Loucy (cell line): ENCODE measurements at regions not wholly inside any gene's neighbourhood (a gene's known extent, or its start where the extent isn't known, plus 50 kb on each side); places are given as distances from the start of the nearest gene placed in this dataset.

Experiments used
- H2AFZ ChIP-seq: fragments of 200-600 bp; sonication (generic); 2 replicates; pipeline ENCODE4 v1.6.0; 2016; ENCODE audit warnings: antibody characterized with exemption, mild to moderate bottlenecking, low read length, moderate library complexity
- H3F3A ChIP-seq: fragments of 200-600 bp; 2 replicates; pipeline ENCODE4 v1.6.0; 2016; ENCODE audit warnings: antibody characterized with exemption, low read depth, mild to moderate bottlenecking
- H3K27me3 ChIP-seq: fragments of 200-600 bp; sonication (generic); 2 replicates; pipeline ENCODE4 v1.6.1; 2014; ENCODE audit warnings: low read length, mild to moderate bottlenecking; ENCODE audit not compliant: insufficient read depth, poor library complexity, severe bottlenecking
- H3K36me3 ChIP-seq: fragments of 200-600 bp; sonication (generic); 2 replicates; pipeline ENCODE4 v1.6.1; 2016; ENCODE audit warnings: low read length; ENCODE audit not compliant: insufficient read depth
- H3K4me1 ChIP-seq: fragments of 200-600 bp; sonication (generic); 2 replicates; pipeline ENCODE4 v1.5.1; 2014; ENCODE audit warnings: low read length, mild to moderate bottlenecking; ENCODE audit not compliant: insufficient read depth, poor library complexity, severe bottlenecking
- H3K4me2 ChIP-seq: fragments of 200-600 bp; sonication (generic); 2 replicates; pipeline ENCODE4 v1.6.0; 2014; ENCODE audit warnings: antibody characterized with exemption, low read length, low read depth, mild to moderate bottlenecking; ENCODE audit not compliant: poor library complexity, severe bottlenecking
- H3K4me3 ChIP-seq: fragments of 200-600 bp; sonication (generic); 2 replicates; pipeline ENCODE4 v1.5.1; 2014; ENCODE audit warnings: low read length, mild to moderate bottlenecking, mixed read lengths; ENCODE audit not compliant: poor library complexity, severe bottlenecking
- H3K79me2 ChIP-seq: fragments of 200-600 bp; sonication (generic); 2 replicates; pipeline ENCODE4 v1.6.1; 2014; ENCODE audit warnings: low read length; ENCODE audit not compliant: insufficient read depth
- H3K9ac ChIP-seq: fragments of 200-600 bp; sonication (generic); 2 replicates; pipeline ENCODE4 v1.6.0; 2014; ENCODE audit warnings: mild to moderate bottlenecking, low read depth, low read length, moderate library complexity; ENCODE audit not compliant: poor library complexity, severe bottlenecking
- H3K9me2 ChIP-seq: fragments of 200-600 bp; sonication (generic); replicated peaks from 2 replicates; pipeline ENCODE4 v1.6.1; 2016; ENCODE audit warnings: low read depth, low read length, mixed read lengths
- H3K9me3 ChIP-seq: fragments of 200-600 bp; sonication (generic); 2 replicates; pipeline ENCODE4 v1.6.1; 2014; ENCODE audit warnings: mild to moderate bottlenecking, antibody characterized with exemption, low read length, low read depth; ENCODE audit not compliant: insufficient read depth
- H4K20me1 ChIP-seq: fragments of 200-600 bp; sonication (generic); 2 replicates; pipeline ENCODE4 v1.6.0; 2014; ENCODE audit warnings: antibody characterized with exemption, low read length, mild to moderate bottlenecking; ENCODE audit not compliant: insufficient read depth, poor library complexity, severe bottlenecking
- EZH2phosphoT487 ChIP-seq: fragments of 200-600 bp; IDR thresholded peaks from 2 replicates; pipeline ENCODE4 v1.6.1; 2018; ENCODE audit warnings: antibody characterized with exemption, mild to moderate bottlenecking, moderate library complexity, borderline replicate concordance
- TF ChIP-seq, protein P1 (sequence below): fragments of 200-600 bp; sonication (generic); conservative IDR thresholded peaks from 2 replicates; pipeline ENCODE4 v1.5.1; 2014; ENCODE audit warnings: mild to moderate bottlenecking, antibody characterized with exemption, low read length

DNA sequence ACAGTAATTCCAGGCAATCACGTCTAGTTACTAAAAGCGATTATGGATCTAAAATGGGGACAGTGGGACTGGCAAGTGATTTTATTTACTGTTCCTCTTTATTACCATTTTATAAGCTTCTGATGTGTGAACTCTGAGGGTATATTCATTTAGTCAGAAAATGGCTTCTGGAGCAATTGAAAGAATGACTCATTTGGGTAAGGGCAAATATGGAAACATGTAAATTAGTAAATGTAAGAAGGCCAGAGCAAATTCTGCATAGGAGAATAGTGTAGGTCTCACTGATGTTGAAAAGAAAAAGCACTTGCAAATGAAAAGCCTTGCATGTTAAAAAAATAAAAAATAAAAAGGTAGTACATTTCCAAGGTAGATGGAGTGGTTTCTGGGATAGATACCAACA is 262.2 kb downstream of the KLF5 start:
- no peak overlapping the region for H2AFZ ChIP-seq
- no peaks in the 10 kb centered on the region for H3K9me2 ChIP-seq

GRCh38 chr13:73317140-73317539 is 258.3 kb downstream of the KLF5 start:
- Histone ChIP-seq H3K9me3 (no peaks in the 10 kb centered on the region), H3K36me3 (no peaks in the 10 kb centered on the region), H3K4me1 (no peaks in the 10 kb centered on the region), H3K4me2 (no peak overlapping the region), H3K9ac (no peak overlapping the region), H2AFZ (no peak overlapping the region), H3K4me3 (no peak overlapping the region), H3F3A (no peaks in the 10 kb centered on the region), H4K20me1 (no peaks in the 10 kb centered on the region), H3K9me2 (no peaks in the 10 kb centered on the region), H3K27me3 (no peaks in the 10 kb centered on the region), H3K79me2 (no peaks in the 10 kb centered on the region)
- TF ChIP-seq, protein P1, sequence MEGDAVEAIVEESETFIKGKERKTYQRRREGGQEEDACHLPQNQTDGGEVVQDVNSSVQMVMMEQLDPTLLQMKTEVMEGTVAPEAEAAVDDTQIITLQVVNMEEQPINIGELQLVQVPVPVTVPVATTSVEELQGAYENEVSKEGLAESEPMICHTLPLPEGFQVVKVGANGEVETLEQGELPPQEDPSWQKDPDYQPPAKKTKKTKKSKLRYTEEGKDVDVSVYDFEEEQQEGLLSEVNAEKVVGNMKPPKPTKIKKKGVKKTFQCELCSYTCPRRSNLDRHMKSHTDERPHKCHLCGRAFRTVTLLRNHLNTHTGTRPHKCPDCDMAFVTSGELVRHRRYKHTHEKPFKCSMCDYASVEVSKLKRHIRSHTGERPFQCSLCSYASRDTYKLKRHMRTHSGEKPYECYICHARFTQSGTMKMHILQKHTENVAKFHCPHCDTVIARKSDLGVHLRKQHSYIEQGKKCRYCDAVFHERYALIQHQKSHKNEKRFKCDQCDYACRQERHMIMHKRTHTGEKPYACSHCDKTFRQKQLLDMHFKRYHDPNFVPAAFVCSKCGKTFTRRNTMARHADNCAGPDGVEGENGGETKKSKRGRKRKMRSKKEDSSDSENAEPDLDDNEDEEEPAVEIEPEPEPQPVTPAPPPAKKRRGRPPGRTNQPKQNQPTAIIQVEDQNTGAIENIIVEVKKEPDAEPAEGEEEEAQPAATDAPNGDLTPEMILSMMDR: no peak
- no peak for TF ChIP-seq EZH2phosphoT487

More for the DNA sequence above, 262.2 kb downstream of the KLF5 start:
- Histone ChIP-seq H3K79me2 (no peaks in the 10 kb centered on the region), H3K9me3 (no peaks in the 10 kb centered on the region), H3F3A (no peaks in the 10 kb centered on the region), H3K4me2 (no peak overlapping the region), H3K4me3 (no peak overlapping the region), H3K36me3 (no peaks in the 10 kb centered on the region), H3K27me3 (no peaks in the 10 kb centered on the region), H3K9ac (no peak overlapping the region), H3K4me1 (no peaks in the 10 kb centered on the region), H4K20me1 (no peaks in the 10 kb centered on the region)
- TF ChIP-seq EZH2phosphoT487: no peak
- TF ChIP-seq, protein P1: no peak

DNA sequence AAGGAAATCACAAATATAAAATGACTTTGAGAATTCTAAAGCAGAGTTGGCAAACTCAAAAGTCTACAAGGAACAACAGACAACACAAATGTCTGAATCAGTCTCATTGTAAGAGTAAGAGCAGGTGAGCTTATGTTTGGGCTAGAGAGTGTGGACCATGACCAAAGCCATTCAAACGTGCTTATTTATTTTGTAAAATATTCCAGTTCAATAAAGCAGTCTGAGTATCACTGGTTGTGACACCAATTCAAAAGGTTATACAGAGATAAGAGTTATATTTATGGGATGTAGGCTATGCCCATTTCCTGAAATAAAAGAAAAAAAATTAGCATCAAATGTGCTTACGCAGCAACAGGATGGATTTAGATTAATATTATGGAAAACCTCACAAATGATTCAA is 251.6 kb downstream of the KLF5 start:
- Histone ChIP-seq H3K9me2 (no peaks in the 10 kb centered on the region), H3K9me3 (no peaks in the 10 kb centered on the region), H3K27me3 (no peaks in the 10 kb centered on the region), H3K36me3 (no peaks in the 10 kb centered on the region), H3K9ac (no peak overlapping the region), H3K79me2 (no peaks in the 10 kb centered on the region), H3K4me1 (no peaks in the 10 kb centered on the region), H4K20me1 (no peaks in the 10 kb centered on the region), H3K4me3 (no peak overlapping the region), H2AFZ (no peak overlapping the region), H3K4me2 (no peak overlapping the region), H3F3A (no peaks in the 10 kb centered on the region)
- TF ChIP-seq, protein P1: no peak
- TF ChIP-seq EZH2phosphoT487: no peak
